A673 (cell line): ENCODE measurements at regions not wholly inside any gene's neighbourhood (a gene's known extent, or its start where the extent isn't known, plus 50 kb on each side); places are given as distances from the start of the nearest gene placed in this dataset.

Experiments
- BruUV-seq: library from RNA; stranded (reverse); fragments of 400-500 nt; replicated peaks from 2 replicates; lab custom pipeline; 2021; lab: Mats Ljungman, UMichigan
- CTCF ChIA-PET: fragments of 300-600 bp; sonication (Branson Sonifier 250); formaldehyde crosslinking; loops from one replicate; lab custom pipeline; 2022; ENCODE audit warnings: antibody characterized with exemption; lab: Charles Lee
- POLR2A ChIA-PET: fragments of 300-600 bp; sonication (Branson Sonifier 250); formaldehyde crosslinking; loops from one replicate; lab custom pipeline; 2022; ENCODE audit warnings: antibody characterized with exemption; ENCODE audit not compliant: low non-redundant PET; lab: Charles Lee
- DNase-seq: peaks from one replicate; pipeline ENCODE4 v3.0.0-alpha.2; 2015; ENCODE audit warnings: low spot score
- H3K27ac ChIP-seq: fragments of 200-600 bp; sonication (generic); 2 replicates; pipeline ENCODE4 v1.5.1; 2016; ENCODE audit warnings: mixed run types, low read depth, mild to moderate bottlenecking, mixed read lengths, antibody characterized with exemption, low read length; ENCODE audit not compliant: poor library complexity, severe bottlenecking
- H3K27me3 ChIP-seq: fragments of 200-600 bp; sonication (generic); replicated peaks from 2 replicates; pipeline ENCODE4 v1.6.1; 2017; ENCODE audit warnings: mixed run types, low read depth, mild to moderate bottlenecking, mixed read lengths, antibody characterized with exemption, low read length; ENCODE audit not compliant: insufficient read depth, poor library complexity
- H3K36me3 ChIP-seq: fragments of 200-600 bp; sonication (generic); 2 replicates; pipeline ENCODE4 v1.6.1; 2016; ENCODE audit warnings: mixed run types, mild to moderate bottlenecking, mixed read lengths, antibody characterized with exemption, low read length; ENCODE audit not compliant: insufficient read depth, poor library complexity, severe bottlenecking
- H3K4me1 ChIP-seq: fragments of 200-600 bp; sonication (generic); 2 replicates; pipeline ENCODE4 v1.6.1; 2017; ENCODE audit warnings: mixed run types, mild to moderate bottlenecking, mixed read lengths, antibody characterized with exemption, low read length; ENCODE audit not compliant: insufficient read depth, poor library complexity, severe bottlenecking
- H3K4me3 ChIP-seq: fragments of 200-600 bp; sonication (generic); 2 replicates; pipeline ENCODE4 v1.5.1; 2016; ENCODE audit warnings: low read depth, mixed run types, mild to moderate bottlenecking, mixed read lengths, low read length; ENCODE audit not compliant: poor library complexity, severe bottlenecking
- H3K9me3 ChIP-seq: fragments of 200-600 bp; sonication (generic); 2 replicates; pipeline ENCODE4 v1.6.1; 2016; ENCODE audit warnings: mixed run types, low read depth, mild to moderate bottlenecking, mixed read lengths, antibody characterized with exemption, low read length; ENCODE audit not compliant: poor library complexity, severe bottlenecking
- EZH2 ChIP-seq: fragments of 200-600 bp; sonication (generic); IDR thresholded peaks from 2 replicates; pipeline ENCODE4 v1.6.1; 2017; ENCODE audit warnings: borderline replicate concordance, low read depth, mild to moderate bottlenecking, mixed read lengths, antibody characterized with exemption, low read length; ENCODE audit not compliant: poor library complexity, severe bottlenecking
- intact Hi-C: fragments of 100-400 bp; cut with micrococcal nuclease; formaldehyde crosslinking; loops from one replicate; pipeline ENCODE4 v1.10.0; 2022; ENCODE audit not compliant: unreplicated experiment
- TF ChIP-seq, protein P1 (sequence below): fragments of 300-800, 200-600 bp; sonication (generic); conservative IDR thresholded peaks from 2 replicates; pipeline ENCODE4 v1.5.1; 2017; ENCODE audit warnings: low read depth, mild to moderate bottlenecking, antibody characterized with exemption, low read length, moderate library complexity, mixed read lengths

DNA sequence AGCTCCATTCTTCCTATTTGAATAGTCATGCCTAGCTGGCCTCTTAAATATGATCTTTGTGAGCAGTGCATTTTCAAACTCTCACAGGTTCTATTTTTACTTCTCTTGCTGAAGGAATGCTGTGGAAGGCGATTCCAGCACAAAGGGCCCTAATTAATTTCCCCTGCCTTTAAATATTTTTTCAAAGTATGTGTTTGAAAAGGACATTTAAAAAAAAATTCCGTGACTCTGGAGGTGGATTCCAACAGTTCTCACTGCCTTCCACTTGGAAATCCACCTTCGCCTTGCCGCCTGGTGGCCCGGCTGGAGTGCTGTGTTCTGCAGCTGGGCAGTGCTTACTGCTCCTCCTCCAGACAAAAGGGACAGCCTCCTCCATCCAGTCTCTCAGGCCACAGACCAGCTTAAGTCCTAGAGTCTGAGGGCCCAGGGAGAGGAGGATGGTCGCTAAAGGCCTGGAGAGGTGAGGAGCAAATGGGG lies 61.5 kb upstream of the CORO2B start:
- ChIA-PET POLR2A (no interaction called here), CTCF (no interaction called here)
- Histone ChIP-seq H3K4me3 (no peak overlapping the region), H3K36me3 (no peaks in the 10 kb centered on the region), H3K9me3 (no peaks in the 10 kb centered on the region), H3K4me1 (no peaks in the 10 kb centered on the region), H3K27me3 (no peaks in the 10 kb centered on the region), H3K27ac (no peak overlapping the region)
- BruUV-seq: no TSS peak
- intact Hi-C loops: no loop called here
- TF ChIP-seq, protein P1, sequence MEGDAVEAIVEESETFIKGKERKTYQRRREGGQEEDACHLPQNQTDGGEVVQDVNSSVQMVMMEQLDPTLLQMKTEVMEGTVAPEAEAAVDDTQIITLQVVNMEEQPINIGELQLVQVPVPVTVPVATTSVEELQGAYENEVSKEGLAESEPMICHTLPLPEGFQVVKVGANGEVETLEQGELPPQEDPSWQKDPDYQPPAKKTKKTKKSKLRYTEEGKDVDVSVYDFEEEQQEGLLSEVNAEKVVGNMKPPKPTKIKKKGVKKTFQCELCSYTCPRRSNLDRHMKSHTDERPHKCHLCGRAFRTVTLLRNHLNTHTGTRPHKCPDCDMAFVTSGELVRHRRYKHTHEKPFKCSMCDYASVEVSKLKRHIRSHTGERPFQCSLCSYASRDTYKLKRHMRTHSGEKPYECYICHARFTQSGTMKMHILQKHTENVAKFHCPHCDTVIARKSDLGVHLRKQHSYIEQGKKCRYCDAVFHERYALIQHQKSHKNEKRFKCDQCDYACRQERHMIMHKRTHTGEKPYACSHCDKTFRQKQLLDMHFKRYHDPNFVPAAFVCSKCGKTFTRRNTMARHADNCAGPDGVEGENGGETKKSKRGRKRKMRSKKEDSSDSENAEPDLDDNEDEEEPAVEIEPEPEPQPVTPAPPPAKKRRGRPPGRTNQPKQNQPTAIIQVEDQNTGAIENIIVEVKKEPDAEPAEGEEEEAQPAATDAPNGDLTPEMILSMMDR: no peak
- no peak for TF ChIP-seq EZH2
- no peak for DNase-seq

DNA sequence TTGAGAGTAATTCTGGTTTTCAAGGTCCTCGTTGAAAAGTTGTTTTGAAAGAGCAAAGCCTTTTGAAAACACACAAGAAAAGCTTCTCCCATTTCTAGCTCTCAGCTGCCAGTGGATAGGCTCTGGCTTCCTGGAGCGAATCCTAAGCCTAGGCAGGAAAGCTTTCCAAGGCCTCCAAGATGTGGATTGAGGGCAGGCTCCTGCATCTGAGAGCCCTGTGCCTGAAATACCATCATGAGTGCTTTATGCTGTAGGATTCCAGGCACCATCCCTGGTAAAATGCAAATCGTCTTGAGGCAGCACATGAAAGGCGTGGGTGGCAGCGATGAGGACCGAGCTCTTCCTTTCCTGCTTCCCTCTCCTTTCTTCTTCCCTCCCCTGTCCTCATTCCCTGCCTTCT lies 60.7 kb upstream of the CORO2B start:
- Histone ChIP-seq H3K27ac (no peak overlapping the region), H3K9me3 (no peaks in the 10 kb centered on the region), H3K36me3 (no peaks in the 10 kb centered on the region), H3K27me3 (no peaks in the 10 kb centered on the region), H3K4me1 (no peaks in the 10 kb centered on the region), H3K4me3 (no peak overlapping the region)
- TF ChIP-seq EZH2: no peak
- TF ChIP-seq, protein P1: no peak
- POLR2A ChIA-PET: no interaction called here
- BruUV-seq: no TSS peak
- DNase-seq: no peak
- intact Hi-C loops: no loop called here
- CTCF ChIA-PET: no interaction called here

DNA sequence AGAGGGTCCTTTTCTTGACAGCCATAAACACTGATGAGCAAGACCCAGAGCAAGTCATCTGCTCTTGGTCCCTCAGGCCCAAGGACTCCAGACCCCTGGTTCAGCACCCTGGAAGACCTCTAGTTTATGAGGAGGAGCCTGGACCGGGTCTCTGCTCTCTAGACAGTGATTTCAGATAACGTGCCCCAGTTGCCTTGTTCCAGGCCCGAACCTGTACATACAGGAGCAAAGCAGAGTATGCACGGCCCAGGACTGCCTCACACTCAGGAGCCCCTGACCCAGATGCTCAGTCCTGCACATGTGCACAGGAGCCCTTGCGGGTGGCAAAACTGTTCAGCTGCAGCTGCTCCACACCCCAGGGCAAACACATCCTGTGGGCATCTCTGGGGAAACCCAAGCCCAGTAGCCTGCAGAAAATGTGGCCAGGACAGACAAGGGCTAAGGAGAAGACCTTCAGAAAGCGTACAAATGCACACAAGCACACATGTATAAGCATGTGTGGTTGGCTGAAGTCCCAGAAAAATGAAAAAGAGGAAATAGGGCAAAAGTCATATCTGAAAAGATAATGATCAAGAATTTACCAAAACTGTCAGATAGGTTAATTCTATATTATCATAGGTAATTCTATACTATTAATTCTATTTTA lies 59.9 kb upstream of the CORO2B start:
- no TSS peak for BruUV-seq
- POLR2A ChIA-PET: no interaction called here
- no peak for DNase-seq
- Histone ChIP-seq H3K4me1 (no peaks in the 10 kb centered on the region), H3K9me3 (no peaks in the 10 kb centered on the region), H3K36me3 (no peaks in the 10 kb centered on the region), H3K27me3 (no peaks in the 10 kb centered on the region), H3K27ac (no peak overlapping the region), H3K4me3 (no peak overlapping the region)
- CTCF ChIA-PET: no interaction called here
- TF ChIP-seq EZH2: no peak
- TF ChIP-seq, protein P1: no peak
- intact Hi-C loops: no loop called here
